IMR-90 (cell line): ENCODE measurements at regions not wholly inside any gene's neighbourhood (a gene's known extent, or its start where the extent isn't known, plus 50 kb on each side); places are given as distances from the start of the nearest gene placed in this dataset.

Experiments used
- ATAC-seq: fragments of 200-7000 bp; cut with Tn5 transposase; 2 replicates; pipeline ENCODE4 v1.9.1; 2020; ENCODE audit warnings: low read depth, mild to moderate bottlenecking, moderate library complexity
- BruUV-seq: library from RNA; stranded (reverse); fragments of 400-500 nt; replicated peaks from 2 replicates; lab custom pipeline; 2021; lab: Mats Ljungman, UMichigan
- CTCF ChIA-PET: fragments of 300-600 bp; formaldehyde crosslinking; extraction: SDS; loops from one replicate; lab custom pipeline; 2021; ENCODE audit warnings: antibody characterized with exemption; lab: Yijun Ruan, JAX
- POLR2A ChIA-PET: fragments of 300-600 bp; sonication (Branson Sonifier 250); formaldehyde crosslinking; loops from one replicate; lab custom pipeline; 2022; ENCODE audit warnings: antibody characterized with exemption; ENCODE audit not compliant: unreplicated experiment; lab: Charles Lee
- DNase-seq: peaks from one replicate; pipeline ENCODE4 v3.0.0; 2013
- H2AFZ ChIP-seq: replicated peaks from 2 replicates; pipeline ENCODE3; 2013; ENCODE audit warnings: low read length, mild to moderate bottlenecking; ENCODE audit not compliant: poor library complexity
- H2AK5ac ChIP-seq: 2 replicates; pipeline ENCODE4 v1.6.1; 2013; ENCODE audit warnings: low read depth, low read length, inconsistent platforms
- H2AK9ac ChIP-seq: replicated peaks from 2 replicates; pipeline ENCODE3; 2013; ENCODE audit warnings: mild to moderate bottlenecking, low read depth, low read length, moderate library complexity; ENCODE audit not compliant: poor library complexity
- H2BK120ac ChIP-seq: 2 replicates; pipeline ENCODE4 v1.6.1; 2013; ENCODE audit warnings: low read depth, low read length, inconsistent platforms
- H2BK15ac ChIP-seq: 3 replicates; pipeline ENCODE4 v1.6.1; 2013; ENCODE audit warnings: low read depth, low read length, inconsistent platforms
- H2BK20ac ChIP-seq: 2 replicates; pipeline ENCODE4 v1.6.1; 2013; ENCODE audit warnings: low read depth, mild to moderate bottlenecking, inconsistent platforms, low read length, moderate library complexity
- H2BK5ac ChIP-seq: 2 replicates; pipeline ENCODE4 v1.6.1; 2013; ENCODE audit warnings: mild to moderate bottlenecking, low read depth, low read length, inconsistent platforms; ENCODE audit not compliant: poor library complexity, severe bottlenecking
- H3K14ac ChIP-seq: replicated peaks from 2 replicates; pipeline ENCODE4 v1.6.1; 2013; ENCODE audit warnings: low read depth, low read length, inconsistent platforms
- H3K18ac ChIP-seq: 2 replicates; pipeline ENCODE4 v1.6.1; 2013; ENCODE audit warnings: low read depth, low read length, control low read depth
- H3K23ac ChIP-seq: 2 replicates; pipeline ENCODE4 v1.6.1; 2013; ENCODE audit warnings: low read depth, low read length, inconsistent platforms
- H3K27ac ChIP-seq: 2 replicates; pipeline ENCODE4 v1.5.1; 2013; ENCODE audit warnings: mild to moderate bottlenecking, control low read depth, low read length; ENCODE audit not compliant: insufficient read depth
- H3K27me3 ChIP-seq: 2 replicates; pipeline ENCODE4 v1.6.1; 2013; ENCODE audit warnings: low read length; ENCODE audit not compliant: control insufficient read depth, insufficient read depth
- H3K36me3 ChIP-seq: 2 replicates; pipeline ENCODE4 v1.6.1; 2013; ENCODE audit warnings: low read length, mixed read lengths; ENCODE audit not compliant: control insufficient read depth, insufficient read depth
- H3K4ac ChIP-seq: 2 replicates; pipeline ENCODE4 v1.6.1; 2013; ENCODE audit warnings: low read depth, low read length, inconsistent platforms
- H3K4me1 ChIP-seq: 2 replicates; pipeline ENCODE4 v1.6.1; 2013; ENCODE audit warnings: low read length, mixed read lengths; ENCODE audit not compliant: control insufficient read depth, insufficient read depth
- H3K4me2 ChIP-seq: 2 replicates; pipeline ENCODE4 v1.6.1; 2013; ENCODE audit warnings: low read depth, mild to moderate bottlenecking, control low read depth, low read length, moderate library complexity
- H3K4me3 ChIP-seq: 2 replicates; pipeline ENCODE4 v1.5.1; 2013; ENCODE audit warnings: low read depth, mild to moderate bottlenecking, control low read depth, low read length, moderate library complexity; ENCODE audit not compliant: insufficient read depth
- H3K56ac ChIP-seq: 2 replicates; pipeline ENCODE4 v1.6.1; 2013; ENCODE audit warnings: low read length, inconsistent platforms; ENCODE audit not compliant: insufficient read depth; ENCODE audit errors: extremely low read depth
- H3K79me1 ChIP-seq, 2 experiments: 2 replicates each; pipeline ENCODE4 v1.6.1; 2013; ENCODE audit warnings: low read length in 2 of 2, inconsistent platforms in 1 of 2, low read depth in 1 of 2
- H3K9ac ChIP-seq: 2 replicates; pipeline ENCODE4 v1.6.1; 2013; ENCODE audit warnings: low read depth, low read length, control low read depth
- H3K9me1 ChIP-seq: 2 replicates; pipeline ENCODE4 v1.6.1; 2013; ENCODE audit warnings: low read length, inconsistent platforms; ENCODE audit not compliant: insufficient read depth
- H3K9me3 ChIP-seq: 2 replicates; pipeline ENCODE4 v1.6.1; 2013; ENCODE audit warnings: low read length; ENCODE audit not compliant: control insufficient read depth, insufficient read depth
- H4K20me1 ChIP-seq: 2 replicates; pipeline ENCODE4 v1.6.1; 2013; ENCODE audit warnings: low read length, inconsistent platforms; ENCODE audit not compliant: insufficient read depth
- H4K5ac ChIP-seq: 2 replicates; pipeline ENCODE4 v1.6.1; 2013; ENCODE audit warnings: mild to moderate bottlenecking, low read depth, low read length, control low read depth
- H4K8ac ChIP-seq, 2 experiments: 2 replicates each; pipeline ENCODE4 v1.6.1; 2013; ENCODE audit warnings: low read depth in 2 of 2, low read length in 2 of 2, control low read depth in 1 of 2, inconsistent platforms in 1 of 2
- H4K91ac ChIP-seq: 2 replicates; pipeline ENCODE4 v1.6.1; 2013; ENCODE audit warnings: low read depth, low read length, inconsistent platforms; ENCODE audit not compliant: insufficient read depth
- BHLHE40 ChIP-seq: fragments of 150-350 bp; IDR thresholded peaks from 2 replicates; pipeline ENCODE4 v1.6.1; 2016; ENCODE audit warnings: mild to moderate bottlenecking, low read depth, low read length
- CEBPB ChIP-seq: IDR thresholded peaks from 2 replicates; pipeline ENCODE4 v1.6.1; 2012; ENCODE audit warnings: low read depth, low read length, improper control_type of control experiment
- CHD1 ChIP-seq: IDR thresholded peaks from 2 replicates; pipeline ENCODE4 v1.6.1; 2012; ENCODE audit warnings: low read depth, low read length, improper control_type of control experiment
- FOS ChIP-seq: fragments of 150-350 bp; IDR thresholded peaks from 2 replicates; pipeline ENCODE4 v1.6.1; 2016; ENCODE audit warnings: low read depth, low read length
- MAFK ChIP-seq: IDR thresholded peaks from 2 replicates; pipeline ENCODE4 v1.6.1; 2012; ENCODE audit warnings: low read depth, low read length, improper control_type of control experiment
- MAZ ChIP-seq: IDR thresholded peaks from 2 replicates; pipeline ENCODE4 v1.6.1; 2012; ENCODE audit warnings: low read depth, mild to moderate bottlenecking, low read length, improper control_type of control experiment, moderate library complexity, borderline replicate concordance
- MXI1 ChIP-seq: IDR thresholded peaks from 2 replicates; pipeline ENCODE4 v1.6.1; 2012; ENCODE audit warnings: low read depth, mild to moderate bottlenecking, low read length, moderate library complexity, borderline replicate concordance
- NFE2L2 ChIP-seq: fragments of 150-350 bp; IDR thresholded peaks from 2 replicates; pipeline ENCODE4 v1.6.1; 2016; ENCODE audit warnings: low read depth, mild to moderate bottlenecking, low read length
- POLR2A ChIP-seq: IDR thresholded peaks from 2 replicates; pipeline ENCODE4 v1.6.1; 2012; ENCODE audit warnings: mild to moderate bottlenecking, low read depth, low read length
- RAD21 ChIP-seq: IDR thresholded peaks from 2 replicates; pipeline ENCODE4 v1.6.1; 2012; ENCODE audit warnings: low read length, improper control_type of control experiment
- RCOR1 ChIP-seq: IDR thresholded peaks from 2 replicates; pipeline ENCODE4 v1.6.1; 2012; ENCODE audit warnings: mild to moderate bottlenecking, low read length, improper control_type of control experiment; ENCODE audit not compliant: insufficient replicate concordance
- RFX5 ChIP-seq: IDR thresholded peaks from 2 replicates; pipeline ENCODE4 v1.8.0; 2012; ENCODE audit warnings: low read depth, mild to moderate bottlenecking, low read length, moderate library complexity
- SMC3 ChIP-seq: fragments of 150-350 bp; IDR thresholded peaks from 2 replicates; pipeline ENCODE4 v1.6.1; 2016; ENCODE audit warnings: low read depth, mild to moderate bottlenecking, antibody characterized with exemption, low read length, moderate library complexity
- USF2 ChIP-seq: fragments of 150-350 bp; IDR thresholded peaks from 2 replicates; pipeline ENCODE4 v1.6.1; 2017; ENCODE audit warnings: mild to moderate bottlenecking, antibody characterized with exemption, low read length, low read depth
- whole genome bisulfite sequencing, 2 experiments: methylation state at CpG; one replicate each; pipeline versions ENCODE4 v1.1.5 to v1.1.7; 2013; ENCODE audit warnings: missing lambda C conversion rate in 2 of 2; ENCODE audit not compliant: insufficient read length in 1 of 2; ENCODE audit errors: extremely low coverage in 2 of 2; 5-methylcytosine and 5-hydroxymethylcytosine counted together
- dilution Hi-C: fragments of 300-500 bp; cut with HindIII; formaldehyde crosslinking; loops from one replicate; pipeline ENCODE4 v1.14.3; 2018; ENCODE audit warnings: low sequenced_read_pairs; ENCODE audit not compliant: unreplicated experiment
- in situ Hi-C: fragments of 300-500 bp; cut with MboI; formaldehyde crosslinking; loops from 3 replicates; pipeline ENCODE4 v1.14.3; 2019; ENCODE audit warnings: low sequenced_read_pairs, inconsistent platforms, mixed read lengths
- intact Hi-C: fragments of 100-400 bp; cut with micrococcal nuclease; formaldehyde crosslinking; loops from 2 replicates; pipeline ENCODE4 v1.10.0; 2022
- TF ChIP-seq, protein P1 (sequence below): conservative IDR thresholded peaks from 2 replicates; pipeline ENCODE4 v1.5.1; 2012; ENCODE audit warnings: mild to moderate bottlenecking, low read depth, low read length, improper control_type of control experiment
- TF ChIP-seq, protein P2 (sequence below): fragments of 150-350 bp; IDR thresholded peaks from 2 replicates; pipeline ENCODE4 v1.6.1; 2016; ENCODE audit warnings: low read depth, mild to moderate bottlenecking, low read length, moderate library complexity, borderline replicate concordance

DNA sequence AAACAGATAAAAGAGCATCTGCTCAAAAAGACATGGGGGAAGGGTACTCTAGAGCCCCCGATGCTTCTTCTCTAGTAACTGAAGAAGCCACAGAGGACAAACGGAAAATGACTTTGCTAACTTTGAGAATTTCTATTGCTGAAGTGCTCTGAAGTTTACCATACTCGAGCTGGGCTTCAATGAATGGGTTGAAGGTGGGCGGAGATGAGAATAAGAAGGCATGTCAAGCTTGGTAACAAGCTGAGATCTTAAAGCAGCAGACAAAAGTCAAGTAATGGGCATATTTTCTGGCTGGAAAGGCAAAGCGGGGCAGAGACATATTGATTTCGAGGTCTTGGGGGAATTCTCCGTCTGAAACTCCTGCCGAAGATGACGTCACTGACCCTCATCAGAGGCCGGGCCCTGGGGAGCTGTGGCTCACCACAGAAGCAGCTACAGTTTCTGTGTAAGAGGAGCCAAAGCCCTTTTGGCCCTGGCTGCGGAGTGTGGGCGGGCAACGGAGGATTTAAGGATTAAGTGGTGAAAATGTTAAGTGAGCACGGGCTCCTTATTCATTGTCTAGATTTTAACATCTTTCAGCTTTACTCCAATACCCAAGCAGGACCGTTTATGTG lies 115.8 kb upstream of the SLIT3 start:
- Histone ChIP-seq H4K20me1 (no peaks in the 10 kb centered on the region), H3K9ac (no peak overlapping the region)

More for the DNA sequence above, 115.8 kb upstream of the SLIT3 start:
- Histone ChIP-seq H3K18ac (no peak overlapping the region), H3K4me1 (no peaks in the 10 kb centered on the region), H3K4ac (no peak overlapping the region), H2BK5ac (no peak overlapping the region), H2BK20ac (no peak overlapping the region), H4K8ac (no peak overlapping the region), H3K14ac (no peak overlapping the region), H3K79me1 (no peaks in the 10 kb centered on the region), H3K4me3 (no peak overlapping the region), H2BK15ac (no peak overlapping the region), H2AFZ (no peak overlapping the region), H3K9me3 (no peaks in the 10 kb centered on the region), H2BK120ac (no peak overlapping the region), H3K27me3 (no peaks in the 10 kb centered on the region), H3K36me3 (no peaks in the 10 kb centered on the region), H4K91ac (no peak overlapping the region), H3K4me2 (no peak overlapping the region), H2AK5ac (no peak overlapping the region), H2AK9ac (no peak overlapping the region), H4K5ac (no peak overlapping the region), H3K23ac (no peak overlapping the region), H3K56ac (no peak overlapping the region), H3K27ac (no peak overlapping the region), H3K9me1 (no peaks in the 10 kb centered on the region)
- in situ Hi-C loops (no loop called here), intact Hi-C loops (no loop called here), dilution Hi-C loops (no loop called here)
- BruUV-seq: no TSS peak
- 40% methylated on average over 1 of the region's 15 CpGs; no CpG with 5 or more reads in 1 of the 2 experiments for WGBS, 2 experiments
- ATAC-seq (no peak), DNase-seq (peak; percentile 46)
- TF ChIP-seq RAD21 (no peak), MAZ (no peak), MAFK (no peak), CEBPB (no peak), SMC3 (no peak), RFX5 (no peak), RCOR1 (no peak), FOS (no peak), CHD1 (no peak), BHLHE40 (no peak), POLR2A (no peak), NFE2L2 (no peak), USF2 (no peak), MXI1 (no peak)
- TF ChIP-seq, protein P1, sequence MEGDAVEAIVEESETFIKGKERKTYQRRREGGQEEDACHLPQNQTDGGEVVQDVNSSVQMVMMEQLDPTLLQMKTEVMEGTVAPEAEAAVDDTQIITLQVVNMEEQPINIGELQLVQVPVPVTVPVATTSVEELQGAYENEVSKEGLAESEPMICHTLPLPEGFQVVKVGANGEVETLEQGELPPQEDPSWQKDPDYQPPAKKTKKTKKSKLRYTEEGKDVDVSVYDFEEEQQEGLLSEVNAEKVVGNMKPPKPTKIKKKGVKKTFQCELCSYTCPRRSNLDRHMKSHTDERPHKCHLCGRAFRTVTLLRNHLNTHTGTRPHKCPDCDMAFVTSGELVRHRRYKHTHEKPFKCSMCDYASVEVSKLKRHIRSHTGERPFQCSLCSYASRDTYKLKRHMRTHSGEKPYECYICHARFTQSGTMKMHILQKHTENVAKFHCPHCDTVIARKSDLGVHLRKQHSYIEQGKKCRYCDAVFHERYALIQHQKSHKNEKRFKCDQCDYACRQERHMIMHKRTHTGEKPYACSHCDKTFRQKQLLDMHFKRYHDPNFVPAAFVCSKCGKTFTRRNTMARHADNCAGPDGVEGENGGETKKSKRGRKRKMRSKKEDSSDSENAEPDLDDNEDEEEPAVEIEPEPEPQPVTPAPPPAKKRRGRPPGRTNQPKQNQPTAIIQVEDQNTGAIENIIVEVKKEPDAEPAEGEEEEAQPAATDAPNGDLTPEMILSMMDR: no peak
- TF ChIP-seq, protein P2, sequence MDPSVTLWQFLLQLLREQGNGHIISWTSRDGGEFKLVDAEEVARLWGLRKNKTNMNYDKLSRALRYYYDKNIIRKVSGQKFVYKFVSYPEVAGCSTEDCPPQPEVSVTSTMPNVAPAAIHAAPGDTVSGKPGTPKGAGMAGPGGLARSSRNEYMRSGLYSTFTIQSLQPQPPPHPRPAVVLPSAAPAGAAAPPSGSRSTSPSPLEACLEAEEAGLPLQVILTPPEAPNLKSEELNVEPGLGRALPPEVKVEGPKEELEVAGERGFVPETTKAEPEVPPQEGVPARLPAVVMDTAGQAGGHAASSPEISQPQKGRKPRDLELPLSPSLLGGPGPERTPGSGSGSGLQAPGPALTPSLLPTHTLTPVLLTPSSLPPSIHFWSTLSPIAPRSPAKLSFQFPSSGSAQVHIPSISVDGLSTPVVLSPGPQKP: no peak
- ChIA-PET CTCF (no interaction called here), POLR2A (no interaction called here)
